T-helper 2 cell (primary cell): ENCODE measurements at regions not wholly inside any gene's neighbourhood (a gene's known extent, or its start where the extent isn't known, plus 50 kb on each side); places are given as distances from the start of the nearest gene placed in this dataset.
"Not testable (repeated sequence)": the region's sequence is repeated elsewhere in the genome, so short reads cannot be mapped to it uniquely, and the experiment has no call there.

ENCODE experiments used
- DNase-seq, 5 experiments: peaks; one replicate each; pipeline versions ENCODE4 v3.0.0 to v3.0.0-alpha.2; 2012 to 2022

- not testable (repeated sequence) for DNase-seq
Measured at GRCh38 chr15:77896147-77897112, 181.1 kb downstream of the TBC1D2B start.

- no peak for DNase-seq
Measured at GRCh38 chr15:77895742-77896141, 181.8 kb downstream of the TBC1D2B start.

GRCh38 chr15:77895145-77895544 lies 182.4 kb downstream of the TBC1D2B start:
- not testable (repeated sequence) for DNase-seq

DNA sequence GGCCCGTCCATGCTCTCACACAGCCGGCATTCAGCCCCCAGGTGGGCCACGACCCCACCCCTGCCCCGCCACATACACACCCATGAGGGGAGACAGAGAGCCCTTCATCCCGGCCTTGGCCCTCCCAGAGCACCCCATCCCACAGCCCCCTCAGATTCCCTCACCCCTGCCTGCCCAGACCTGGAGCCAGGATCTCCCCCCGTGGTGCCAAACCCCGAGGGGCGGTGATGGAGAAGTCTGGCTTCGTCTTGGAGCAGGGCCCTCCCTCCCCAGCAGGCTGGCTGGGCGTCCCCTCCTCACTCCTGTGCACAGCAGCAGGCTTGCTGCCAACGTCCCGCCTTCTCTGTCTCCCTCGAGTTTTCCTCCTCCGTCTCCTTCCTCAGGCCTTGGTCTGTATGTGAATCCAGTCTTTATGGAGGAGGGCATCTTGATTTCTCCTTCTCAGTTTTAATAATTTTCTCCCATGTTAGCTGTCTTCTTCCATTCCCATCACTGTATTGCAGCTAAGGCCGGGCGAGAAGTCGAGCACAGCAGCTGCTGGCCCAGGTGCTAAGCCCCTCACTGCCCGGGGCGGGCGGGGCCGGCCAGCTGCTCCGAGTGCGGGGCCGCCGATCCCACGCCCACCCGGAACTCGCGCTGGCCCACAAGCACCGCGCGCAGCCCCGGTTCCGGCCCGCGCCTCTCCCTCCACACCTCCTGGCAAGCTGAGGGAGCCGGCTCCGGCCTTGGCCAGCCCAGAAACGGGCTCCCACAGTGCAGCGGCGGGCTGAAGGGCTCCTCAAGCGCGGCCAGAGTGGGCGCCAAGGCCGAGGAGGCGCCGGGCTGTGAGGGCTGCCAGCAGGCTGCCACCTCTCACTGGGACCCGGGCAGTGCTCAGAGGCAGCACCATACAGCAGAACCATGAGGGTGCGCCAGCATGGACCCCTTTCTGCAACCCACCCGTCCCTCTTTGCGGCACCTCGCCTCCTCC lies 183.6 kb downstream of the TBC1D2B start:
- not testable (repeated sequence) for DNase-seq

DNA sequence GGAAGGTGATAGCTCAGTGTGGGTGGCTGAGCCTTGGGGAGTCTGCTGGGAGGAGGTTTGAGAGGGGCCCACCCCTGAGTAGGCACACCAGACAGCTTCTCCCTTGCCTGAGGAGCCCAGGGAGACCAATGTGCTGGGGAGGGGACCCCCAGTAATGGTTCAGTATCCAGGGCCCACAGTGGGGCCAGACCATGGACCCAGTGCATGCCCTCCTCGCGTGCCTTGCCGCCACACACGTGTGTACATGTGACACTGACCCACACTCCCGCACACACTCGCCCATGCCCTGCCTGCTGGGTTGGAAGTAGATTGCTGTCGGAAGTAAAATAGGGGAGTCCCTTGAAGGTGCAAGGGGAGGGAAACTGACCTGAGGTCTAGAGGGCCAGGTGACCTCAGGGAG lies 184.3 kb downstream of the TBC1D2B start:
- DNase-seq, result not testable (repeated sequence)

DNA sequence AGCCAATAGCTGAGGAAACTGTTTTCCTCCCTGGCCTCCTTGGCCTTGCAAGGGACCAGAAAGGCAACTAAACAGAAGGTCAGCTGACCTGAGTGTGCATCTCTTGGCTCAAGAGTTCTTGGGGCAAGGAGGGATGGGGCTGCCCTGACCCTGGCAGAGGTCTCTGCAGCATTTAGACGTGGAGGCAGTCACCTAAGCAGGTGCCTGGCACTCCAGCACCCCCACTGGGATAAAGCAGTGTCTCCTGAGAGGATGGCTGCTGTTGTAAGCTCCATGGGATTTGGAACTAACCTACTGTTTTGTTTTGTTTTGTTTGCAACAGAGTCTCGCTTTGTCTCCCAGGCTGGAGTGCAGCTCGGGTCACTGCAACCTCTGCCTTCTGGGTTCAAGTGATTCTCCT lies 185.2 kb downstream of the TBC1D2B start:
- DNase-seq, result no peak

DNA sequence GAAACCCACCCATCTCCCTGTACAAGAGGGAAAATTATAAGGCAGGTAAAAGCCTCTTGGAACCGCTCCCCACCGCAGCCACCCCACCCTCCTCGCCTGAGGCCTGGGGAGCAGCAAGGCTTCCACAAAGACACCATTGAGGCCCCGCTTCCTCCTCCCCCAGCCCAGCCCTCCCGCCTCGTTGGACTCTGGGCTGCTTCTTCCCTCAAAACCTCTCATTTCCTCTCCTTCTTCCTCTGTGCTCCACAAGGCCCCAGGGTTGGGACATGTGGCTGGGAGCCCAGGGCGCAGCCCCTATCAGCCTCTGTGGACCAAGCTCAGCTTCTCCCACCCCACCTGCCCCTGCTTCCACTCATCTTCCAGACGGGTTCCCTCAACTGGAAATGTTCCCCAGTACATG lies 185.6 kb downstream of the TBC1D2B start:
- not testable (repeated sequence) for DNase-seq

DNA sequence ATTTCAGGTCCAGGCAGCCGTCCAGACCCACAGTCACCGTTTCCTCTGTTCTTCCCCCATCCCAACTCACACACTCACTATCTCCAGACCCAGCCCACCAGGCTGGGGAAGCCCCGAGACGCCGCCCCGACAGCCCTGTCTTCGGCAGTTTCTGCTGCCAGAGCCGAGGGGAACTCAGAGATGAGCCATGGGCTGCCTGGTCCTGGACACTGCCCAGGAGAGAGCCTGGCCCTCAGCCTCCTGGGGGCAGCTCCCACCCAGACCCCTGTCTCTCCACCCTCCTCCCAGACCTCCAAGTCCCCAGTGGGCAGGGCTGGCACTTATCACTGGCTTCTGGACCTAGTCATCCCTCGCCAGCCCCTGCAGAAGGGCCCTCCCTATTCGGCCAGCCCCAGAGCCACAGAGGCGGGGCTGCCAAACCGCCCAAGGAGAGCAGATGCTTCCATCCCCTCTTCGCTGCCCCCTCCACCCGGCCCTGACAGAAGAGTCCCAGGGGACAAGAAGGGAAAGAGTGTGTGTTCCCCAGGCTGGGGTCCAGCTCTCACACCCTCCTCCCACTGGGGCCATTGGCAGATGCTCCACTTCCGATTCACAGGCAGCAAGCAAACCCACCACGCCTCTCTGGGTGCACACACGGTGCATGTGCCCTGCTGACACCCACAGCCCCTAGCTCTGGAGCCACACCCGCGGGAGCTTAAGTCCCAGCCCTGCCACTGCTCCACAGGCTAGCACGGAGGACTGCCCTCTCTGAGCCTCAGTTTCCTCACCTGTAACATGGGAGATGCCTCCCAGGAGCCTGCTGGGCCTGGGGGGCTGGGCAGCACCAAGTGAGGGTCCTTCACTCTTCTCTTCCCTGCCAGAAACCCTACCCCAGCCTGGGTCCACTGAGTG lies 186.4 kb downstream of the TBC1D2B start:
- DNase-seq, result not testable (repeated sequence)

DNA sequence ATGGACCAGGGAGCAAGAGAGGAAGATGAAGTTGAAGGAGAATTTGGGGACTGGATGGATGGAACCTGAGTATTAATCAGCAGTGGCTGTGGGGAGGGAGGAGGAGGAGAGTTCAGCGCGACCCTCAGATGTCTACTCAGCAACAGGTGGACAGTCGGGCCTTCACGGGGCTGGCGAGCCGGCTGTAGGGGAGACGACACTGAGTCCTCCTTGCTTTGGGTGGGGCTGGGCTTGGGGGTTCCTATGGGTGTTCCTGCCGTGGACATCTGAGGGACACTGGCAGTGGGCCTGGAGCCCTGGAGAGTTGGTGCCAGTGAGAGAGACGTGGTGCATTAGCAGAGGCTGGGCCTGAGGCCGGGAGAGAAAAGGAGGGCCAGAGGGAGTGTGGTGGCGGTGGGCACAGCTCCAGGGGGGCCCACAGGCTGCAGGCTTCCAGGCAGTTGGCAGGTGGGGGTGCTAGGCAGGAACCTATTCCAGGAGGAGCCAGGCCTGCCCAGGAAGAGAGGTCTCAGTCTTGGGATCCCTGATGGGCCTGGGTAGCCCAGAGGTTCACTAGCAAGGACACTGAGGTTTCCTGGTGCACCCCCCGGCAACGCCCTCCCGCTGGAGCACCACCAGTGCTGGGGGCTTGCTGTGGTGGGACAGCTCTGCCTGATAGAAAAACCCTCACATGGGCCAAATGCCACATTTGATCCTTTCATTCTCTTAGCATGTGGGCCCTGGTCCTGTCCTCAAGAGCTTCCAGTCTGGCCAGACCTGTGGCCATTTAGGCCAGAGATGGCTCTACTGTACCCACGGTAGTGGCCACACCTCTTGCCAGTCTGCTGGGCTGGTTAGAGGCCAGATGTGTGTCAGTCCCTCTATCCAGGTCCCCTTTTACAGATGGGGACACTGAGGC lies 187.4 kb downstream of the TBC1D2B start:
- not testable (repeated sequence) for DNase-seq

DNA sequence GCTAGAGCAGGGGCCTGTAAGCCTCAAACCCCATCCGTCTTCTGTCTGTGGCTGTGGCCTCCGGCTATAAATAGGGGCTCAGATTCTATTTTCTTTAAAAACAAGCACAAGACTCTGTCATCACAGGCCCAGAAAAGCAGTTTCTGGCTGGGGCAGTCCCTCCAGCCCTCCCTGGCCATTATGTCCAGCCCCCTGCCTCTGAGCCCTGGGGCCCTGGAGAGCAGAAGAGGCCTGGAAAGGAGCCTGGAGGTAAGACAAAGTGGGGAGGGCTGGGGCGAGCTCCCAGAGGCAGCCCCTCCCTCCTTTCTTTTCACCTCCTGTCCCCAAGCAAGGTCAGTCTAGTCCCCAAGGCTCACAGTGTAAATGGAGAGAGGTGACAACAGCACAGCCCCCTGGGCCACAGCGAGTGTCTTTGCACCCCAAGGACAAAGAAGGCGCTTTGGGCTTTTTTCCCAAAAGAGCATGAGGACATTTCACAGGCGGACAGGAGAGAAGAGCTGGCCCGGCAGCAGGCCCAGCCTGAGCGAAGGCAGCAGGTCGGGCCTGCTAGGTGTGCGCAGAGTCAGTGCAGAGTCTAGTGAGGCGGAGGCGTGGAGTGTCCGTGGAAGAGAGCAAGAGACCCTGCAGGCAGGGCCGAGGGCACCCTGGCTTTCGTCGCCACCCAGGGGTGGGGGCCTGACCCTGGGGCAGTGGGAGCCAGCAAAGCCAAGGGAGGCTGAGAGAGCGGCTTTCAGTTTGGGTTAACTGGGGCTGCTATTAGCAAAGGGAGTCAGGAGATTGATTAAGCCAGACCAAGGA lies 188.3 kb downstream of the TBC1D2B start:
- no peak for DNase-seq

DNA sequence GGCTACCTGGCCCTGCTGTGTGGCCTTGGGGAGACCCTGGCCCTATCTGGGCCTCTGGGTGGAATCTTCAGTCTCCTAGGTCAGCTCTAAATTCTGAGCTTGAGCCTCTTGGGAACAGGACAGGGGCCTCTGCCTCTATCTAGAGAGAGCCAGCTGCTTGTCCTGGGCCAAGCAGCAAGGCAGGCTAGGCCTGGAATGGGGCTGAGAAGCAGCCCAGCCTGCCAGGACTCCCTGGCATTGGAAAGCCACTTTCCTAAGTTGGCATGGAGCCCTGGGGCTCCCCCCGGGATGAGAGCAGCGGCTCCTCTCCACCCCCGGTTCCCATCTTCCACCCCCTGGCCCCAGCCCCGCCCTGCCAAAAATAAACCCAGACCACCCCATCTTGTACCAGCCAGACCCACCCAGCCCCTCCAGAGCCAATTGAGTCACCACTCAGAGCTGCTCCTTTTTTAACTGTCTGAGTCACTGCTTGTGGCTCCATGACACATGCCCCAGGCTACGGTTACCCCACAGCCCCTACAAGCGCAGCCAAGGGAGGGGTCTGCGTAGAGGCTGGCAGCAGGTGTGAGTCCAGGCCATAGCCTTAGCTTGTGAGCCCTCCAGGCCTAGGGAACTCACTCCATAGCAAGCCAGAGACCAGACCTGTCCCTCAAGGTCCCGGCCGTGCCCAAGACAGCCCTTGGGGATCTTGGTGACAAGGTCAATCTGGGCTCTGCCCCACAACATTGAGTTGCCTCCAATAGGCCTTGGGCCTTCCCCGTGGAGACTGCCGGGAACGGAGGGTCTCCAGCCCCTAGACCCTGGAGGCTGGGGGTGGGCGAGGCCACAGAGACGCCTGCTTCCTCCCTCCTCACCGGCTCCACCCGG lies 189.7 kb downstream of the TBC1D2B start:
- not testable (repeated sequence) for DNase-seq

DNA sequence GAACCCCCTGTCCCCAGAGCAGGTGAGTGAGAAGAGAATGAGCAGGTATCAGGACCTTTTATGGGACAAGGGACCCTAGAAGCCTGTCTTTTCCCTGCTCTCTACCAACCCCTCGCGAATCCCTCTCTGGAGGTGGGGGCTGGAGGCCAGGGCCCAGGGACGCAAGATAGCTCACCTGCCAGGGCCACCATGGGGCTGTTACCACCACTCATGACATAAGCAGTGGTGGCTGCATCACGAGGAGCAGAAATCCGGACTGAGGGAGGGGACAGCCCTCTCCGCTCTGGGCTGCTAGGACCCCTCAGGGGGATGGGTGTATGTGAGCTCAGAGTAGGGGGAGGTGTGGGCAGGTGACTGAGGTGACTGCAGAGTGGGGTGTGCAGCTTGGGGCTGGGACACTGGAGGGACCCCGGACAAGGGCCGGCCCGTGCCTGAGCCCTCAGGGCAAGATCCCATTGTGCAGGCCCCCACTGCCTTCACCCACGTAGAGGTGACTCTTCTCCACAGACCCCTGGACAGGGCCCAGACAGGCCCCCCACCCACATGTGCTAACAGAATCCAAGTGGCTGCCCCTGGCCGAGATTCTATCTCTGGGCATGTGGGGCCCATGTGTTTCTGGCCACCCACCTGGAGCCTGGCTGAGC lies 190.6 kb downstream of the TBC1D2B start:
- no peak for DNase-seq

DNA sequence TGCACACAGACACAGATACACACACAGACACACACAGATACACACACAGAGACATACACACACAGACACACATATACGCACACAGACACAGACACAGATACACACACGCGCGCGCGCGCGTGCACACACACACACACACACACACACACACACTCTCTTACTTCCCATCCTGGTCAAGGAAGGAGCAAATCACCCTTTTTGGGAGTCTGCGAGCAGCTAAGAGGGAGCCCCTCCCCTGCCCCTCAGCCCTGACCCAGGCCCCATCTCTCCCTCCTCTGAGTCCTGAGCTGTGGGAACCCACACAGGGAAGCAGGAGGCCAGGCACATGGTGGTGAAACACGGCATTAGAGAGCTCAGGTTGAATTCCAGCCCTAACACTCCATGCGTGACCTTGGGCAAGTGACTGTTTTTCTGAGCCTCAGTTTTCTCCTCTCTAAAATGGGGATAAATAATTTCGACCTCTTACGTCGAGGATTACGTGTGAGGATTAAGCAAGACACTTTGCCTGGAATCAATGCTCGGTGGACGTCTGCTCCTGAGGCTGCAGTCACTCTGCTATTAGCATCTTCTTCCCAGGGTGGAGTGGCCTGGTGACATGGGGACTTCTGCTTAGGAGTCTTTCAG lies 191.5 kb downstream of the TBC1D2B start:
- DNase-seq, result not testable (repeated sequence)

DNA sequence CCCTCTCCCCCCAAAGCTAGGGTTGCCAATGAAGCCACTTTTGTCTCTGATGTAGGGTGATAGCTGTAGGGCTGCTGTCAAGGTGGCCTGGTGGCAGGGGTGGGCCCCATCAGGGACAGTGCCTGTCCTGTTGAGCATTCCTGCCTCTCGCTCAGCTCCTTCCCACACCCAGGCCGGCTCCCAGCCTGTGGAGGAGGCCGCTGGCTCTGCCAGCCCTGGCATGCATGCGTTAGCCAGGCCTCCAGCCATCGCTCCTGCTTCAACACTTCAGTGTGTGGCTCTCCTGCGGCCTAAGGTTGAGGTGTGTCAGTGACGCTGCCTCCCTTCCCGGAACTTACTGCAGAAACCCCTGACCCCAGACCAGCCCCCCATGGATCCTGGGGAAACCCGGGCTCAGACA lies 194.5 kb downstream of the TBC1D2B start:
- not testable (repeated sequence) for DNase-seq

DNA sequence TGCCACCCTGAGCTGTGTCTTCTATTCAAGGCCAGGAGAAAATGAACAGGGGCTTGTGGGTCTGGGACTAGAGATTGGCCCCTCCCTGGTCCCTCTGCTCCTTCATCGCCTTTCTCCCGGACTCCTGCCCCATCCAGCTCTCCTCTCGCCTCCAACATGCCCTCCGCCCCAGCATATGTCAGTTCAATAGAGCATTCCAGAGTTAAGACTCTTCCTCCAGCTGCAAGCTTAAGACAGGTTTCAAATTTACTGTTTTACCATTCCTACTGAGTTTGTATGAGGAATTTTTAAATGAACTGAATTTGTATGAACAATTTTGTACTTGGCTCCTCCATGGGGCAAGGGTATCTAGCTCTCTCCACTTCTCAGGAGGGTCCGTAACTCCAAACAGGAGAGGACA lies 195.6 kb downstream of the TBC1D2B start:
- no peak for DNase-seq

- not testable (repeated sequence) for DNase-seq
Measured at GRCh38 chr15:77881535-77881934, 196.0 kb downstream of the TBC1D2B start.

GRCh38 chr15:77879466-77879865 lies 198.0 kb downstream of the TBC1D2B start:
- not testable (repeated sequence) for DNase-seq
